Stomach (tissue), 8 donors: ENCODE measurements at regions not wholly inside any gene's neighbourhood (a gene's known extent, or its start where the extent isn't known, plus 50 kb on each side); places are given as distances from the start of the nearest gene placed in this dataset.
A peak's percentile ranks its signal among the peaks of the same experiment; 100 is the strongest.

Experiments used
- DNase-seq, 2 donors: peaks; one replicate each; pipeline versions ENCODE4 v3.0.0 to v3.0.0-alpha.2; 2013 to 2019
- H3K27ac ChIP-seq, 5 donors: fragments of 200-600 bp in 4 of 5; sonication (generic) in 4 of 5; one replicate each; pipeline ENCODE4 v1.5.1; 2013 to 2019; ENCODE audit warnings: mild to moderate bottlenecking in 1 of 5, moderate library complexity in 1 of 5
- H3K27me3 ChIP-seq, 3 donors: fragments of 200-600 bp; sonication (generic); one replicate each; pipeline ENCODE4 v1.5.1; 2017 to 2019; ENCODE audit warnings: mixed run types in 1 of 3
- H3K36me3 ChIP-seq, 4 donors: fragments of 200-600 bp; sonication (generic); 1 replicate in 3 of 4; 2 replicates in 1 of 4; pipeline ENCODE4 v1.5.1; 2016 to 2019
- H3K4me1 ChIP-seq, 4 donors: fragments of 200-600 bp; sonication (generic); one replicate each; pipeline ENCODE4 v1.5.1; 2016 to 2019
- H3K4me3 ChIP-seq, 4 donors: fragments of 200-600 bp; sonication (generic) in 3 of 4; one replicate each; pipeline ENCODE4 v1.5.1; 2016 to 2019; ENCODE audit warnings: mild to moderate bottlenecking in 1 of 4
- H3K9me3 ChIP-seq, 4 donors: fragments of 200-600 bp; sonication (generic); one replicate each; pipeline ENCODE4 v1.5.1; 2016 to 2019
- CTCF ChIP-seq, 7 experiments: fragments of 450-650 bp in 4 of 7; fragments of 200-600 bp in 3 of 7; sonication (generic) in 3 of 7; IDR thresholded peaks; one replicate each; pipeline ENCODE4 v1.5.1; 2016 to 2019; ENCODE audit warnings: antibody characterized with exemption in 7 of 7, control low read depth in 2 of 7, mild to moderate bottlenecking in 1 of 7
- EP300 ChIP-seq: sonication (generic); formaldehyde crosslinking; IDR thresholded peaks from one replicate; pipeline ENCODE4 v1.6.1; 2017; ENCODE audit warnings: antibody characterized with exemption
- POLR2A ChIP-seq, 4 donors: fragments of 450-650 bp; IDR thresholded peaks; one replicate each; pipeline ENCODE4 v1.6.1; 2016; ENCODE audit warnings: antibody characterized with exemption in 4 of 4, control low read depth in 2 of 4, mild to moderate bottlenecking in 1 of 4, moderate library complexity in 1 of 4
- POLR2AphosphoS5 ChIP-seq, 3 donors: sonication (generic); formaldehyde crosslinking; IDR thresholded peaks; one replicate each; pipeline ENCODE4 v1.6.1; 2016; ENCODE audit warnings: antibody characterized with exemption in 3 of 3
- WGBS, 5 donors: extraction: QIAGEN DNeasy Blood & Tissue Kit in 3 of 5; methylation state at CpG; one replicate each; pipeline versions ENCODE4 v1.1.5 to v1.1.7; 2013 to 2018; 5-methylcytosine and 5-hydroxymethylcytosine counted together
- intact Hi-C: fragments of 100-400 bp; cut with DNase I; formaldehyde crosslinking; loops from one replicate; pipeline ENCODE4 v1.15.1; 2023; ENCODE audit warnings: low total_unique reads
- donor health status: healthy with polysubstance abuse.
- donor health status: Bipolar disorder and iron deficiency.
- donor health status: healthy.

DNA sequence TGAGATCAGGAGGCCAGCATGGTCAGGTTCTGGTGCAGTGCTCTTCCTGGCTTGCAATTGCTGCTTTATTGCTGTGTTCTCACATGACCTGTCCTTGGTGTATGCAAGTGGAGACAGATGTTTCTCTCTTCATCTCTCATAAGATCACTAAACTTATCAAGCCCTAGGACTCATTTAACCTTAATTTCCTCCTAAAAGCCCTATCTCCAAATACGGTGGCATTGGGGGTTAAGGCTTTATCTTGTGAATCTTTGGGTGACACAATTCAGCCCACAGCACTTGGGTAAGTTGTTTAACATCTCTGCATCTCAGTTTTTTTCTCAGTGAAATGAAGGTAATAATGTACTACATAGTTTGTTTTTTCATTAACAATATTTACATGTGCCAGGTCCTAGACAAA lies 152.4 kb downstream of the RWDD3 start:
- WGBS, 5 donors, result 38 to 87% (median 77%) methylated on average over 1 of the region's 1 CpG
- H3K27me3 ChIP-seq, result no peaks in the 10 kb centered on the region
- H3K4me3 ChIP-seq, result no peak overlapping the region
- no peaks in the 10 kb centered on the region for H3K9me3 ChIP-seq
- TF ChIP-seq EP300 (no peak), CTCF (IDR thresholded peaks at IDR 0.05) (no peak), POLR2AphosphoS5 (IDR thresholded peaks at IDR 0.05) (no peak), POLR2A (IDR thresholded peaks at IDR 0.05) (no peak)
- no peaks in the 10 kb centered on the region for H3K4me1 ChIP-seq
- H3K36me3 ChIP-seq, result no peaks in the 10 kb centered on the region
- no peak for DNase-seq
- H3K27ac ChIP-seq, result no peak overlapping the region
- intact Hi-C loops, result no loop called here

- no peak overlapping the region for H3K27ac ChIP-seq
- no peaks in the 10 kb centered on the region for H3K36me3 ChIP-seq
- no peak overlapping the region for H3K4me3 ChIP-seq
- 73 to 83% (median 79%) methylated on average over 5 of the region's 5 CpGs for WGBS, 5 donors
- no peak for TF ChIP-seq CTCF (IDR thresholded peaks at IDR 0.05)
- no peak for TF ChIP-seq POLR2AphosphoS5 (IDR thresholded peaks at IDR 0.05)
- TF ChIP-seq EP300, result no peak
- TF ChIP-seq POLR2A (IDR thresholded peaks at IDR 0.05), result no peak
- H3K9me3 ChIP-seq, result no peaks in the 10 kb centered on the region
- no peak for DNase-seq
- no peaks in the 10 kb centered on the region for H3K27me3 ChIP-seq
- no peaks in the 10 kb centered on the region for H3K4me1 ChIP-seq
- intact Hi-C loops, result no loop called here
These were observed 152.9 kb downstream of the RWDD3 start for GRCh38 chr1:95386915-95387314.

DNA sequence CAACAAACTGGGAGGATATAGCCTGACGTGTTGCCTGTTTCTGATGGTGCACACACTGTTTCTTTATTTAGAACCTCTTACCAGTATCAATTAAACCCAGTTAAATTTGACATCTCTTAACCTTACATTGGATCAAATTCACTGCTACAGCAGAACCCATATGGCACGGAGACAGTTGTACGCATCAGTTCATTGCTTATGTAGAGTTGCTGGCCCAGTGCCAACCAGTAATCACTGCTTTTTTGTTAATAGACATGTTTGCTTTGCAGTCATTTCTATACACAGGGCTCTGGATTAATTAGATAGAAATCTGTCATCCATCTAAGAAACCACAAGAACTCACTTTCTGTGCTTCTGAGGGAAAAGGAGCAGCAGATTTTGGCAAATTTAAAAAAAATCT lies 154.0 kb downstream of the RWDD3 start:
- Histone ChIP-seq H3K27me3 (no peaks in the 10 kb centered on the region), H3K36me3 (no peaks in the 10 kb centered on the region), H3K4me1 (no peaks in the 10 kb centered on the region), H3K9me3 (no peaks in the 10 kb centered on the region), H3K27ac (no peak overlapping the region), H3K4me3 (no peak overlapping the region)
- intact Hi-C loops, result no loop called here
- peak in 1 of 2 donors; percentile 54 for DNase-seq
- TF ChIP-seq POLR2AphosphoS5 (IDR thresholded peaks at IDR 0.05) (no peak), POLR2A (IDR thresholded peaks at IDR 0.05) (no peak), CTCF (IDR thresholded peaks at IDR 0.05) (no peak), EP300 (no peak)
- WGBS, 5 donors, result 42 to 58% (median 52%) methylated on average over 3 of the region's 3 CpGs

DNA sequence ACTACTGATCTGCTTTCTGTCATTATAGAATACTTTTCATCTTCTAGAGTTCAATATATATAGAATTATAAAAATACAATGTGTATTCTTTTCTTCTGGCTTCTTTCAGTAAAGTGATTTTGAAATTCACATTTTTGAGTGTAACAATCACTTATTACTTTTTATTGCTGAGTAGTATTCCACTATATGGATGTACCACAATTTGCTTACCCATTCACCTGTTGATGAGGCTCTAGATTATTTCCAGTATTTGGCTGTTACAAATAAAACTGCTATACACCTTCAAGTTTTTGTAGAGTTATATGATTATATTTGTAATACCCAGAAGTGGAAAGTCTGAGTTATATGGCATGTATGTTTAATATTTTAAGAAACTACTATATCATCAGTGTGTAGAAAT lies 159.4 kb downstream of the RWDD3 start:
- H3K9me3 ChIP-seq, result no peaks in the 10 kb centered on the region
- H3K27ac ChIP-seq, result no peak overlapping the region
- H3K27me3 ChIP-seq, result no peaks in the 10 kb centered on the region
- intact Hi-C loops, result no loop called here
- H3K4me1 ChIP-seq, result no peaks in the 10 kb centered on the region
- H3K36me3 ChIP-seq, result no peaks in the 10 kb centered on the region
- no peak for DNase-seq
- TF ChIP-seq CTCF (IDR thresholded peaks at IDR 0.05) (no peak), POLR2A (IDR thresholded peaks at IDR 0.05) (no peak), POLR2AphosphoS5 (IDR thresholded peaks at IDR 0.05) (no peak), EP300 (no peak)
- H3K4me3 ChIP-seq, result no peak overlapping the region
